ENCODE measurements at regions not wholly inside any gene's neighbourhood (a gene's known extent, or its start where the extent isn't known, plus 50 kb on each side); places are given as distances from the start of the nearest gene placed in this dataset.

DNA sequence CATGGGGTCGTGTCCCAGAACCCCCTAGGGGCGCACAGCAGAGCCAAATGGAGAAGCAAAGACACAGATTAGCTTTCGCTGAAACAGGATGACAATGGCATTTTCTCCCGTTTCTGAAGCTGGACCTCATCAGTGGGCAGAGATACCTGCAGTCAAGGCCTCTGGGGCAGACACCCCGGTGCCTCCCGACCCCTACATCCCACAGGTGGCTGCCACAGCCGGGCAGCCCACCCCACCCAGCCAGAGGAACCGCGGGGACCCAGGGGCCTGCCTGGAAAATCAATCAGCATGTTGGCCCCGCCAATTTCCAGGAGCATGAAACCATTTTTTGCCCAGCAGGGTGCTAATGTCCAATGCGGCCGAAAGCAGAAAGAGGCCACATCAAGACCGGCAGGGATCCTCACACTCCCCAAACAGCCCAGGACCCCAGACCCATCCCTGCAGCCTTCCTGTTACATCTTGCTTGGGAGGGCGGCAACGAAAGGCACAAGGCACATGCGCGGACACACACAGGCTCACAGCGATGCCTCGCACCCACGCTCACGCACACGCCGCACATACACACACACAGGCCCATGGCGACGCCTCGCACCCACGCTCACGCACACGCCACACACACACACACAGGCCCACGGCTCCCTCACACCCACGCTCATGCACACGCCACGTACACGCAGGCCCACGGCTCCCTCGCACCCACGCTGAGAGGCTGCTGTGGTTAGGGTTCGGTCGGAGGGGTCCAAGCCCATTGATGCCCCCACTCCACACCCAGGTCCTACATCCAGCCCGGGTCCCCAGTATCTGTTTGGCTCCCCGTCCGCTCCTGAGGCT, 130.6 kb upstream of the NKX1-1 start:
- Histone ChIP-seq H3K27me3 (ENCODE audit: control insufficient read depth in 2 of 2, insufficient read depth in 2 of 2, low read length in 2 of 2) (no peaks in the 10 kb centered on the region), H4K20me1 (replicated peaks; ENCODE audit: control insufficient read depth, extremely low read depth, insufficient read depth, low read length) (no peaks in the 10 kb centered on the region), H3K4me2 (ENCODE audit: insufficient read depth, low read length) (no peak overlapping the region), H3K9ac (replicated peaks; ENCODE audit: extremely low read depth, insufficient read depth, low read length) (no peak overlapping the region), H3K4me1 (ENCODE audit: control insufficient read depth, extremely low read depth, insufficient read depth, low read length) (no peaks in the 10 kb centered on the region), H3K36me3 (ENCODE audit: control insufficient read depth in 2 of 2, extremely low read depth in 1 of 2, insufficient read depth in 2 of 2, low read length in 2 of 2) (no peaks in the 10 kb centered on the region), H3K4me3 (replicated peaks in 1 of 3; ENCODE audit: insufficient read depth in 1 of 3, low read depth in 1 of 3, low read length in 3 of 3) (no peak overlapping the region), H3K79me2 (ENCODE audit: control insufficient read depth, insufficient read depth, low read length) (no peaks in the 10 kb centered on the region), H3K9me1 (replicated peaks; ENCODE audit: control insufficient read depth, extremely low read depth, insufficient read depth, low read length) (no peaks in the 10 kb centered on the region), H2AFZ (ENCODE audit: low read depth, low read length) (no peak overlapping the region), H3K27ac (ENCODE audit: insufficient read depth, low read depth, low read length) (no peak overlapping the region), H3K9me3 (replicated peaks; ENCODE audit: control insufficient read depth, insufficient read depth, low read length) (no peaks in the 10 kb centered on the region)
- dilution Hi-C loops (cut with MboI; ENCODE audit: extremely low pct_ligation_motif_present, low sequenced_read_pairs) (no loop called here), intact Hi-C loops (cut with micrococcal nuclease) (no loop called here)
- ChIA-PET CTCF (interaction anchor here (1.4 kb wide), 1 partner anchor 11 kb away, joined by 3 read pairs; no protein-coding TSS in a partner anchor), POLR2A (no interaction called here)
- no TSS peak for BruUV-seq (replicated peaks)
- TF ChIP-seq JUN (IDR thresholded peaks at IDR 0.05; ENCODE audit: borderline replicate concordance, insufficient read depth, insufficient read length, low read depth) (no peak), POLR2AphosphoS5 (IDR thresholded peaks at IDR 0.05; ENCODE audit: insufficient read depth, low read depth, low read length) (no peak), EZH2 (IDR thresholded peaks at IDR 0.05; ENCODE audit: borderline replicate concordance, low read depth, low read length, severe bottlenecking) (no peak), POLR2A (IDR thresholded peaks at IDR 0.05; ENCODE audit: low read depth, low read length) (no peak), FOS (IDR thresholded peaks at IDR 0.05; ENCODE audit: borderline replicate concordance, insufficient read depth, low read length) (no peak), GATA2 (IDR thresholded peaks at IDR 0.05; ENCODE audit: insufficient read depth, insufficient read length, low read depth, low read length) (no peak), MYC (IDR thresholded peaks at IDR 0.05; ENCODE audit: low read depth, low read length) (no peak)
- TF ChIP-seq, protein P1, sequence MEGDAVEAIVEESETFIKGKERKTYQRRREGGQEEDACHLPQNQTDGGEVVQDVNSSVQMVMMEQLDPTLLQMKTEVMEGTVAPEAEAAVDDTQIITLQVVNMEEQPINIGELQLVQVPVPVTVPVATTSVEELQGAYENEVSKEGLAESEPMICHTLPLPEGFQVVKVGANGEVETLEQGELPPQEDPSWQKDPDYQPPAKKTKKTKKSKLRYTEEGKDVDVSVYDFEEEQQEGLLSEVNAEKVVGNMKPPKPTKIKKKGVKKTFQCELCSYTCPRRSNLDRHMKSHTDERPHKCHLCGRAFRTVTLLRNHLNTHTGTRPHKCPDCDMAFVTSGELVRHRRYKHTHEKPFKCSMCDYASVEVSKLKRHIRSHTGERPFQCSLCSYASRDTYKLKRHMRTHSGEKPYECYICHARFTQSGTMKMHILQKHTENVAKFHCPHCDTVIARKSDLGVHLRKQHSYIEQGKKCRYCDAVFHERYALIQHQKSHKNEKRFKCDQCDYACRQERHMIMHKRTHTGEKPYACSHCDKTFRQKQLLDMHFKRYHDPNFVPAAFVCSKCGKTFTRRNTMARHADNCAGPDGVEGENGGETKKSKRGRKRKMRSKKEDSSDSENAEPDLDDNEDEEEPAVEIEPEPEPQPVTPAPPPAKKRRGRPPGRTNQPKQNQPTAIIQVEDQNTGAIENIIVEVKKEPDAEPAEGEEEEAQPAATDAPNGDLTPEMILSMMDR (IDR thresholded peaks at IDR 0.05; ENCODE audit: extremely low read depth in 1 of 2, insufficient read depth in 1 of 2, low read depth in 1 of 2, low read length in 2 of 2) = no peak
- TF ChIP-seq, protein P2, sequence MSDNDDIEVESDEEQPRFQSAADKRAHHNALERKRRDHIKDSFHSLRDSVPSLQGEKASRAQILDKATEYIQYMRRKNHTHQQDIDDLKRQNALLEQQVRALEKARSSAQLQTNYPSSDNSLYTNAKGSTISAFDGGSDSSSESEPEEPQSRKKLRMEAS (IDR thresholded peaks at IDR 0.05; ENCODE audit: insufficient read depth, insufficient read length) = no peak
- no peak for DNase-seq (ENCODE audit: low read depth, low spot score)
- no peak for FAIRE-seq

Data from endothelial cell of umbilical vein (primary cell).